A673 (cell line): ENCODE measurements at regions not wholly inside any gene's neighbourhood (a gene's known extent, or its start where the extent isn't known, plus 50 kb on each side); places are given as distances from the start of the nearest gene placed in this dataset.

Experiments used
- BruUV-seq: library from RNA; stranded (reverse); fragments of 400-500 nt; replicated peaks from 2 replicates; lab custom pipeline; 2021; lab: Mats Ljungman, UMichigan
- CTCF ChIA-PET: fragments of 300-600 bp; sonication (Branson Sonifier 250); formaldehyde crosslinking; loops from one replicate; lab custom pipeline; 2022; ENCODE audit warnings: antibody characterized with exemption; lab: Charles Lee
- POLR2A ChIA-PET: fragments of 300-600 bp; sonication (Branson Sonifier 250); formaldehyde crosslinking; loops from one replicate; lab custom pipeline; 2022; ENCODE audit warnings: antibody characterized with exemption; ENCODE audit not compliant: low non-redundant PET; lab: Charles Lee
- DNase-seq: peaks from one replicate; pipeline ENCODE4 v3.0.0-alpha.2; 2015; ENCODE audit warnings: low spot score
- H3K27ac ChIP-seq: fragments of 200-600 bp; sonication (generic); 2 replicates; pipeline ENCODE4 v1.5.1; 2016; ENCODE audit warnings: mixed run types, low read depth, mild to moderate bottlenecking, mixed read lengths, antibody characterized with exemption, low read length; ENCODE audit not compliant: poor library complexity, severe bottlenecking
- H3K27me3 ChIP-seq: fragments of 200-600 bp; sonication (generic); replicated peaks from 2 replicates; pipeline ENCODE4 v1.6.1; 2017; ENCODE audit warnings: mixed run types, low read depth, mild to moderate bottlenecking, mixed read lengths, antibody characterized with exemption, low read length; ENCODE audit not compliant: insufficient read depth, poor library complexity
- H3K36me3 ChIP-seq: fragments of 200-600 bp; sonication (generic); 2 replicates; pipeline ENCODE4 v1.6.1; 2016; ENCODE audit warnings: mixed run types, mild to moderate bottlenecking, mixed read lengths, antibody characterized with exemption, low read length; ENCODE audit not compliant: insufficient read depth, poor library complexity, severe bottlenecking
- H3K4me1 ChIP-seq: fragments of 200-600 bp; sonication (generic); 2 replicates; pipeline ENCODE4 v1.6.1; 2017; ENCODE audit warnings: mixed run types, mild to moderate bottlenecking, mixed read lengths, antibody characterized with exemption, low read length; ENCODE audit not compliant: insufficient read depth, poor library complexity, severe bottlenecking
- H3K4me3 ChIP-seq: fragments of 200-600 bp; sonication (generic); 2 replicates; pipeline ENCODE4 v1.5.1; 2016; ENCODE audit warnings: low read depth, mixed run types, mild to moderate bottlenecking, mixed read lengths, low read length; ENCODE audit not compliant: poor library complexity, severe bottlenecking
- H3K9me3 ChIP-seq: fragments of 200-600 bp; sonication (generic); 2 replicates; pipeline ENCODE4 v1.6.1; 2016; ENCODE audit warnings: mixed run types, low read depth, mild to moderate bottlenecking, mixed read lengths, antibody characterized with exemption, low read length; ENCODE audit not compliant: poor library complexity, severe bottlenecking
- CTCF ChIP-seq: fragments of 300-800, 200-600 bp; sonication (generic); conservative IDR thresholded peaks from 2 replicates; pipeline ENCODE4 v1.5.1; 2017; ENCODE audit warnings: low read depth, mild to moderate bottlenecking, antibody characterized with exemption, low read length, moderate library complexity, mixed read lengths
- EZH2 ChIP-seq: fragments of 200-600 bp; sonication (generic); IDR thresholded peaks from 2 replicates; pipeline ENCODE4 v1.6.1; 2017; ENCODE audit warnings: borderline replicate concordance, low read depth, mild to moderate bottlenecking, mixed read lengths, antibody characterized with exemption, low read length; ENCODE audit not compliant: poor library complexity, severe bottlenecking
- intact Hi-C: fragments of 100-400 bp; cut with micrococcal nuclease; formaldehyde crosslinking; loops from one replicate; pipeline ENCODE4 v1.10.0; 2022; ENCODE audit not compliant: unreplicated experiment

GRCh38 chr2:58447586-58447985, 206.5 kb upstream of the FANCL start:
- intact Hi-C loops = loop anchor here (5.0 kb wide), 3 partner anchors 120 to 725 kb away; no protein-coding TSS in a partner anchor
- Histone ChIP-seq H3K36me3 (no peaks in the 10 kb centered on the region), H3K27me3 (no peaks in the 10 kb centered on the region), H3K9me3 (no peaks in the 10 kb centered on the region), H3K27ac (no peak overlapping the region), H3K4me3 (no peak overlapping the region), H3K4me1 (no peaks in the 10 kb centered on the region)
- no TSS peak for BruUV-seq
- TF ChIP-seq CTCF (no peak), EZH2 (no peak)
- POLR2A ChIA-PET = no interaction called here
- CTCF ChIA-PET = interaction anchor here (0.5 to 1.5 kb wide), 6 partner anchors 10 to 1456 kb away, joined by 3 to 11 read pairs (median 4); no protein-coding TSS in a partner anchor
- DNase-seq = no peak

- ChIA-PET POLR2A (no interaction called here), CTCF (no interaction called here)
- no peak overlapping the region for H3K4me3 ChIP-seq
- TF ChIP-seq EZH2 (no peak), CTCF (no peak)
- no peaks in the 10 kb centered on the region for H3K36me3 ChIP-seq
- no peak overlapping the region for H3K27ac ChIP-seq
- intact Hi-C loops = no loop called here
- no peaks in the 10 kb centered on the region for H3K9me3 ChIP-seq
- no TSS peak for BruUV-seq
- DNase-seq = no peak
- H3K27me3 ChIP-seq = no peaks in the 10 kb centered on the region
- H3K4me1 ChIP-seq = no peaks in the 10 kb centered on the region
Measured at GRCh38 chr2:58441643-58442042, 200.5 kb upstream of the FANCL start.

GRCh38 chr2:58436872-58437271, 195.7 kb upstream of the FANCL start:
- no peaks in the 10 kb centered on the region for H3K4me1 ChIP-seq
- ChIA-PET CTCF (no interaction called here), POLR2A (interaction anchor here (0.6 kb wide), 1 partner anchor 505 kb away, joined by 3 read pairs; no protein-coding TSS in a partner anchor)
- no peak for TF ChIP-seq EZH2
- TF ChIP-seq CTCF = no peak
- H3K4me3 ChIP-seq = no peak overlapping the region
- DNase-seq = no peak
- no peaks in the 10 kb centered on the region for H3K9me3 ChIP-seq
- intact Hi-C loops = no loop called here
- H3K27me3 ChIP-seq = no peaks in the 10 kb centered on the region
- no peak overlapping the region for H3K27ac ChIP-seq
- BruUV-seq = no TSS peak
- no peaks in the 10 kb centered on the region for H3K36me3 ChIP-seq
